ENCODE measurements at regions not wholly inside any gene's neighbourhood (a gene's known extent, or its start where the extent isn't known, plus 50 kb on each side); places are given as distances from the start of the nearest gene placed in this dataset.

DNA sequence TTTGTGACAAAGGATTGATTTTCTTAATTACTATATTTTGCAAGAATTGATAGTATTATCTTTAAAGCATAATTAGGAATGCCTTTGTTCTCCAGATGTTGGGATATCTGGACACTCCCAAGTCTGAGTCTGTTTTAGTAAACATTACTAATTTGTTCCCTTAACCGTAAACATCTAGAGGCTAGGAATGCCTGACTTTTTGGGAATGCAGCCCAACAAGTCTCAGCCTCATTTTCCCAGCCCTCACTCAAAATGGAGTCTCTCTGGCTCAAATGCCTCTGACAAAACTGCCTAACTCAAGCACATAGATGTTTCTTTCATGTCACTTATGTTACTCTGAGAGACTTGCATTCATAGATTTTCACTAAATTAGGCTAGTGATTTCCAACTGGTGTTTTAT is 297.0 kb upstream of the CLNK start:
- no peak for DNase-seq (ENCODE audit: low spot score)

DNA sequence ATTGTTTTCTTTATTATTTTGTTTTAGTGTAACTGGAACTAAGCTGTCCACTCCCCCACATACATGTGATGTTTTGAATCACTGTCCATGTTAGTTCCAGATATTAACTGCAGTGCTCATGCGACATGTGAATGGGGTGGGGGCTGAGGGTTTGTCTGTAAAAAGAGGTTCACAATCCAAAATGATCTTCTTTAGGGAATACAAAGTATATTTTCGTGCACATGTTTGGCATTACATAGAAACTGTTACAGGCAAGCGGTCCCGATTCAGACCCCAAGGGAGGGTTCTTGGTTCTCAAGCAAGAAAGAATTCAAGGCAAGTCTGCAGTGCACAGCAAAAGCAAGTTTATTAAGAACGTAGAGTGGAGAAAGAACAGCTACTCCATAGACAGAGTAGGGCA is 296.5 kb upstream of the CLNK start:
- no peak for DNase-seq (ENCODE audit: low spot score)

DNA sequence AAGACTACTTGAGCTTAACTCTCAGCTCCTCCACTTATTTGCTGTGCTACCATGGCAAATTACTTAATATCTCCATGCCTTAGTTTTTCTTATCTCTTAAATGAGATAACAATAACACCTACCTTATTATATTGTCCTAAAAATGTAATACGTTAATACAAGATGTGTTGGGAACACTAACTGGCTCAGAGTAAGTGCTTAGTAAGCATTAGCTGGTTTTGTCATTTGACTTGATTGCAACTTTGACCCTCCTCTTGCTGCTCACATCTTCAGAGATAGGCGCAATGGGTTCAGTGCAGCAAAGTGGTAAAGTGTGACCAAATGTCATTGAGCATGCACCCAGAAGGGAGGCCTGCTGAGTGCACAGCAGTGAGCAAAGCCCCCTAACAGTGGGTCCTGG is 294.5 kb upstream of the CLNK start:
- DNase-seq (ENCODE audit: low spot score), result no peak

- DNase-seq (ENCODE audit: low spot score), result no peak
These were observed 293.0 kb upstream of the CLNK start for GRCh38 chr4:10977534-10977933.

DNA sequence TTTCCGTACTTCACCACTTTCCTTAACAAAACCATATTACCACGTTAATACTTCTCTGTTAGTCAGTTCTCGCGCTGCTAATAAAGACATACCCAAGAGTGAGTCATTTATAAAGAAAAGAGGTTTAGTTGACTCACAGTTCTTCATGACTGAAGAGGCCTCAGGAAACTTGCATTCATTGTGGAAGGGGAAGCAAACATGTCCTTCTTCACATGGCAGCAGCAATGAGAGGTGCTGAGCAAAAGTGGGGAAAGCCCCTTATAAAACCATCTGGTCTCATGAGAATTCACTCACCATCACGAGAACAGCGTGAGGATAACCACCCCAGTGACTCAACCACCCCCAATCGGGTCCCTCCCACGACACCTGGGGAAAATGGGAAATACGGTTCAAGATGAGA is 289.8 kb upstream of the CLNK start:
- no peak for DNase-seq (ENCODE audit: low spot score)

DNA sequence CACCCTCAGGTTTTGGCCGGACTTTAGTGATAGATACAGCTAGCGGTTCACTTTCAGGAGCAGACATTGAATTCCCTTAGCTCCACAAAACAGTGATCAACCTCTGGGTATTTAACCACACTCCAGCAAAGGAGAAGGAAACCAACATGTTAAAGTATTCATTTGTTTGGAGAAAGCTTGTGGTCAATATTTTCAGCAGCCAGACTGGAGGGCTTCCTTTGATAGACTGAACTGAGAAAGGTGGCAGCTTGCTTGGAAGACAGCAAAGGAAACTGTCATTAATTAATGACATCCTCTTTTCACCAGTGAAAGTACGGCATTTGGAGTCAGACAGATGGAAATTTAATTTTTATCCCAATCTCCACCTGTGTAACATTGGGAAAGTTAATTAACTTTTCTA is 289.1 kb upstream of the CLNK start:
- no peak for DNase-seq (ENCODE audit: low spot score)

GRCh38 chr4:10971800-10972401 is 287.3 kb upstream of the CLNK start:
- DNase-seq (ENCODE audit: low spot score), result no peak

DNA sequence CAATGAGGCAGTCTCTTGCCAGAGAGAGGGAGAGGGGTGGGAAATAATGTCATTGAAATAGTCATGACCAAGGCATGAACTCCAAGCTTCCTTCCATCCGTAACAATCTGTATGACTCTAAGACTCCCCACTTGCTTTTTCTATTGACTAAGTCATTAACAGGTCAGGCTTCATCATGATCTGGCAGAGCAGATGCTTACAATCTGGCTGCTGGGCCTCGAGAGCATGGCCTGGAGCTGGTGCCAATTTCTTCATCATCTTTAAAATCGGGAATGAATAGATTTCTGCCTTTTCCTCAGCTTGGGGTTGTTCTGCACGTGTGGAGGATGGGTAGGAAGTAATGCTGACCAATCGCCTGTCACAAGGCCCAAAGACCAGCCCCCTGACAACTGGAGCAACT is 280.6 kb upstream of the CLNK start:
- no peak for DNase-seq (ENCODE audit: low spot score)

GRCh38 chr4:10963958-10964703 is 279.6 kb upstream of the CLNK start:
- no peak for DNase-seq (ENCODE audit: low spot score)

DNA sequence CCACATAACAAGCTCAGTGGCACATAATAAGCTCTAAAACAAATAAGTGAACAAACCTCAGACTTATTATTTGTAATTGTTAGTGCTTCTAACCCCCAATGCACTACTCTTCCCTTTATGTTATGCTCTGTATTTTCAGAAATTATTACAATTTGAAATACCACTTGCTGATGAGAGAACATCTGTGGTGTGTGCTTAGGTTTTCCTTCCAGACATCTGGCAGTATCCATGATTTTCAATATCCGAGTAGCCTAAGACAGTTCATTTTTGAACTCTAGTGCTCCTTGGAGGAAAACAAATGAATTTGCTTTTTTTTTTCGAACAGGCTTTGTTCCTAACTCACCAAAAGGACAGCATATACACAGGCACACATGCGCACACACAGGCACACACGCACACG is 278.7 kb upstream of the CLNK start:
- DNase-seq (ENCODE audit: low spot score), result no peak

GRCh38 chr4:10962246-10962645 is 277.7 kb upstream of the CLNK start:
- DNase-seq (ENCODE audit: low spot score), result no peak

GRCh38 chr4:10960389-10960788 is 275.8 kb upstream of the CLNK start:
- DNase-seq (ENCODE audit: low spot score), result no peak

DNA sequence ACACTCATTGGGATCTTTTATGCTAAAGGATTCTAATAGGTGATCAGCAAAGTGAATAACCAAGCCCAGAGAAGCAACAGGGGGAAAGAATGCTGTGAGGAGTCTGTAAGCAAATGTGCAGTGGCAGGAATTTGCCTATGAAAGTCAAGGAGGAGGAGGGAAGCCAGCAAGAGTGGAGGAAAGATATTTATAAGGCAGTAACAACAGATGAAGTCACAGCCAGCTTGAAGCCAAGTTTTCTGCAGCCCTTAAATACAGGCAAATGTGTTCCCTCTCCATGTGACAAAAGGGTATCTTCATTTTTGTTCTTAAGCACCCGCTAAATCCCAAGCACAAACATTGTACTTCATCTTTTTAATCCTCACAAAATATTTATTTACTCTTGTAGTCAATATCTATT is 275.0 kb upstream of the CLNK start:
- DNase-seq (ENCODE audit: low spot score), result no peak

GRCh38 chr4:10958226-10958856 is 273.8 kb upstream of the CLNK start:
- no peak for DNase-seq (ENCODE audit: low spot score)

DNA sequence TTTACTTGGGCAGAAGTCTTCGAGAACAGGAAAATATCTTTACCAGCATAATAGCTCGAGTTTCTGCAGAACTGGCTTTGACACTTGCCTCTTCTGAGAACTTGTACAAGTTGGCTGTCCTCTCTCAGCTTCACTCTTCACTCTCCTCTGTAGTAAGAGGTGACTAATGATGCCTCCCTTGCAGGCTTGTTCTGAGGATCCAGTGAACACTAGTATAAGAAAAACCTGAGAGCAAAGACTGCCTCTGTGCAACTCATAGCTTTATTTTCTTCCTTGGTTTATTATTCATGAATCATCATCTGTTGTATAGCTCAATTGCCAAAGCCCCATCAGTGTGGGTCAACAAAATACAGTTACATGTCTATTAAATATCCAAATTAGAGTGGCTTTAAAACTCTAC is 266.7 kb upstream of the CLNK start:
- no peak for DNase-seq (ENCODE audit: low spot score)

GRCh38 chr4:10949039-10949733 is 264.6 kb upstream of the CLNK start:
- no peak for DNase-seq (ENCODE audit: low spot score)

DNA sequence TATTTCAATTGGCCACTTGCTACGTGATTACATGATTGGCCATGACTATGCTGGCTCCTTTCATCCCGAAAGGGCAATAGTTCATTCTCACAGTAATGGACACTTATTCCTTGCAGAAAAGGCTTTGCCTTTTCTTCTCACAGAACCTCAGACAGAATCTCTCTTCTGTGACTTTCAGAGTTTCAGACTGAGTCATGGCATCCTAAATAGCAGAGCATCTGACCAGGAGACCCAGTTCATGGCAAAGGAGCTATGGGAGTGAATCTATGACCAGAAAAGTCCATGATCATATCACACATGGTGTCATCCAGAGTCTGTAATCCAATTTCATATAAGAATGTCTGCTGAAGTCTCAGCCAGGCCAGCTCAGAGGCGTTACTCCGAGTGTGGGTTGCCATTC is 263.3 kb upstream of the CLNK start:
- DNase-seq (ENCODE audit: low spot score), result no peak

GRCh38 chr4:10944321-10944720 is 259.8 kb upstream of the CLNK start:
- DNase-seq (ENCODE audit: low spot score), result no peak

DNA sequence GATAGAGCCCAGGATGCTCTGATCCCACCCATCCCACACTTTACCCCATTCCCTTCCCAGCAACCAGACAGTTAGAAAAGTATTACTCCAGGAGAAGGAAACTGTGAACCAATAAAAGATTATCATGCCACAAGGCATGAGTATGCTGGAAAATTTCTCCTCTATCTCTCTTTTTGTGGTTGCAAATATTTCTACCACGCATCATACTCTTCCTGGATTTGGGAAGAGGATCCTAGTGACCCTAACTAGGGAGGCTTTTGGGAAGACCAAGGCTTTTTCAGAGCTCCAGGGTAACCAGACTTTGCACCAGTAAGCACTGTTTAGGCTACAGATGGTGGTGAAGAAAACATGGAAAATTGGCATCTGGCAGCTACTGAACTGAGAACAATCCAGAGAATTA is 257.6 kb upstream of the CLNK start:
- DNase-seq (ENCODE audit: low spot score), result no peak

- no peak for DNase-seq (ENCODE audit: low spot score)
These were observed 245.2 kb upstream of the CLNK start for GRCh38 chr4:10929818-10930217.

DNA sequence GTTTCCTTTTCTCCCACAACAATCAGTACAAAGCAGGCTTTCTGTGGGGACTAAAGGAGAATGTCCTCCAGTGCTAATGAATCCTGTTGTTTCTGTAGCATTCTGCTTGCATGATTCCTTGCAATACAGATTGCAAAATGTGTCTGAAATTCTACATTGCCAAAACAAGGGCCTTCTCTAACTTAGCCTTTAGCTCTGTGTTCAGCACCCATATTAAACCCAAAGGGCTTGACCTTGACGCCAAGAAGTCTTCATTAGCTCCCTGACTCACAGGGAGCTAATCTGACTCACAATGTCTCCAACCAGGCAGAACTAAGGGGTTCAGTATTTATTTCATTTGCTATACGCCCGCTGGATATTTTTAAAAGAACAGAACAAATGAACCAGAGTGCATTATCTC is 241.4 kb upstream of the CLNK start:
- no peak for DNase-seq (ENCODE audit: low spot score)

- no peak for DNase-seq (ENCODE audit: low spot score)
These were observed 239.7 kb upstream of the CLNK start for GRCh38 chr4:10924274-10924673.

DNA sequence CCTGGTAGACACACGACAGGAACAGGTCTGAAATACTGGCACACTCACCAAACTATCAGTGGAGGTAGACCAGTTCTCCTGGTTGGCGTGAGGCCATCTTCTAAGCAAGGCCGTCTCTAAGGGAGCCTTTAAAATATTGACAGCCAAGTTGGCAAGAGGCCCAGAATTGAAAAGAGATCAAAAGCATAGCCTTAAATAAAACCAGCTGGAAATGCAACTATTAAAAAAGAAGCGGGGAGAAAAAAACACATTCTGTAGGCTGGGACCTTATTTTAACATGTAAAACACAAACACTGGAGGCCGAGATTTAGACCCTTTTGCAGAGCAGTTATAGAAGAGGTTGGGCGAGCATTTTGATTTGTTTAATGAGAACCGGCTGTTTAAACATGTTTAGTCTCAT is 233.0 kb upstream of the CLNK start:
- DNase-seq (ENCODE audit: low spot score), result no peak
